ENCODE measurements at regions not wholly inside any gene's neighbourhood (a gene's known extent, or its start where the extent isn't known, plus 50 kb on each side); places are given as distances from the start of the nearest gene placed in this dataset.

- no peak for DNase-seq (ENCODE audit: low read depth in 3 of 3)
Measured at GRCh38 chr5:52725808-52726207, 61.9 kb upstream of the ITGA1 start.

- DNase-seq (ENCODE audit: low read depth in 3 of 3), result no peak
Measured at GRCh38 chr5:52727020-52727419, 60.7 kb upstream of the ITGA1 start.

- DNase-seq (ENCODE audit: low read depth in 3 of 3), result no peak
Measured at GRCh38 chr5:52727576-52727975, 60.1 kb upstream of the ITGA1 start.

GRCh38 chr5:52728224-52728623, 59.5 kb upstream of the ITGA1 start:
- no peak for DNase-seq (ENCODE audit: low read depth in 3 of 3)

GRCh38 chr5:52728686-52729085, 59.0 kb upstream of the ITGA1 start:
- DNase-seq (ENCODE audit: low read depth in 3 of 3), result no peak

- DNase-seq (ENCODE audit: low read depth in 3 of 3), result no peak
Measured at GRCh38 chr5:52731274-52732027, 56.3 kb upstream of the ITGA1 start.

GRCh38 chr5:52734557-52734956, 53.2 kb upstream of the ITGA1 start:
- no peak for DNase-seq (ENCODE audit: low read depth in 3 of 3)

GRCh38 chr5:52735139-52735538, 52.6 kb upstream of the ITGA1 start:
- no peak for DNase-seq (ENCODE audit: low read depth in 3 of 3)
